Keratinocyte (primary cell): ENCODE measurements at regions not wholly inside any gene's neighbourhood (a gene's known extent, or its start where the extent isn't known, plus 50 kb on each side); places are given as distances from the start of the nearest gene placed in this dataset.

ENCODE experiments used
- CTCF ChIP-seq, 3 experiments: IDR thresholded peaks in 1 of 3; conservative IDR thresholded peaks in 1 of 3; optimal IDR thresholded peaks in 1 of 3; 2 replicates in 2 of 3; 3 replicates in 1 of 3; pipeline versions ENCODE3 to v1.5.1; 2011; ENCODE audit warnings: low read length in 3 of 3, mild to moderate bottlenecking in 3 of 3, moderate library complexity in 2 of 3, control low read depth in 1 of 3, inconsistent platforms in 1 of 3; ENCODE audit not compliant: insufficient read depth in 2 of 3; ENCODE audit errors: extremely low read depth in 1 of 3
- EZH2 ChIP-seq: IDR thresholded peaks from one replicate; pipeline ENCODE4 v1.6.1; 2012; ENCODE audit warnings: inconsistent platforms, mild to moderate bottlenecking, low read length, moderate library complexity

GRCh38 chr12:114751712-114752111 lies 67.7 kb upstream of the TBX3 start:
- no peak for TF ChIP-seq CTCF (optimal IDR thresholded peaks at IDR 0.05 in 1 of 3, IDR thresholded peaks at IDR 0.05 in 1 of 3, conservative IDR thresholded peaks at IDR 0.05 in 1 of 3; ENCODE audit: extremely low read depth in 1 of 3, insufficient read depth in 2 of 3, low read length in 3 of 3)
- TF ChIP-seq EZH2: no peak
